ENCODE measurements at regions not wholly inside any gene's neighbourhood (a gene's known extent, or its start where the extent isn't known, plus 50 kb on each side); places are given as distances from the start of the nearest gene placed in this dataset.

GRCh38 chr10:62866941-62867340, 50.8 kb upstream of the EGR2 start:
- no peak for DNase-seq

GRCh38 chr10:62866451-62866850, 50.3 kb upstream of the EGR2 start:
- DNase-seq = no peak

All from activated CD4-positive, alpha-beta T cell treated with anti-CD3 and anti-CD28 coated beads, Interleukin-2, amount 50 U/mL, for 48 hours (primary cell).